ENCODE measurements at regions not wholly inside any gene's neighbourhood (a gene's known extent, or its start where the extent isn't known, plus 50 kb on each side); places are given as distances from the start of the nearest gene placed in this dataset.

DNA sequence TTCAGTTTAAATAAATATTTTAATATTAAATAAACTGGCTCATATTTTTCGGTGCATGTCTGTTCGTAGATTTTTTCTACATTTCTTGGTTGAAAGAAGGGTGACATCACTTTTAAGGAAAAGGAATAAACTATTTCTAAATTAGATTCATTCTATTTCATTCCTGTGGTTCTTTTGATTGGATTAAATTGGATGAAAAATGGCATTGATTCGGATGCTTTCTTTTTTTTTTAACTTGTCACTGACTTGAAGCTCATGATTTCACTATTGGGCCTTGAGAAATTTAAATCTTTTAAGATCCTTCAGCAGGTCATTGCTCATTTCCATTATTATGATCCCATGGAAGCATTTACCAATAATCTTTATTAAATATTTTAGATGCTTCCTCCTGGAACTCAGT lies 113.1 kb upstream of the RASSF8 start:
- TF ChIP-seq, protein P1, sequence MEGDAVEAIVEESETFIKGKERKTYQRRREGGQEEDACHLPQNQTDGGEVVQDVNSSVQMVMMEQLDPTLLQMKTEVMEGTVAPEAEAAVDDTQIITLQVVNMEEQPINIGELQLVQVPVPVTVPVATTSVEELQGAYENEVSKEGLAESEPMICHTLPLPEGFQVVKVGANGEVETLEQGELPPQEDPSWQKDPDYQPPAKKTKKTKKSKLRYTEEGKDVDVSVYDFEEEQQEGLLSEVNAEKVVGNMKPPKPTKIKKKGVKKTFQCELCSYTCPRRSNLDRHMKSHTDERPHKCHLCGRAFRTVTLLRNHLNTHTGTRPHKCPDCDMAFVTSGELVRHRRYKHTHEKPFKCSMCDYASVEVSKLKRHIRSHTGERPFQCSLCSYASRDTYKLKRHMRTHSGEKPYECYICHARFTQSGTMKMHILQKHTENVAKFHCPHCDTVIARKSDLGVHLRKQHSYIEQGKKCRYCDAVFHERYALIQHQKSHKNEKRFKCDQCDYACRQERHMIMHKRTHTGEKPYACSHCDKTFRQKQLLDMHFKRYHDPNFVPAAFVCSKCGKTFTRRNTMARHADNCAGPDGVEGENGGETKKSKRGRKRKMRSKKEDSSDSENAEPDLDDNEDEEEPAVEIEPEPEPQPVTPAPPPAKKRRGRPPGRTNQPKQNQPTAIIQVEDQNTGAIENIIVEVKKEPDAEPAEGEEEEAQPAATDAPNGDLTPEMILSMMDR (conservative IDR thresholded peaks at IDR 0.05), result no peak
- TF ChIP-seq ZFX (IDR thresholded peaks at IDR 0.05), result no peak

All from C4-2B (cell line).